HG03342 (cell line): ENCODE measurements at regions not wholly inside any gene's neighbourhood (a gene's known extent, or its start where the extent isn't known, plus 50 kb on each side); places are given as distances from the start of the nearest gene placed in this dataset.
"Not testable (repeated sequence)": the region's sequence is repeated elsewhere in the genome, so short reads cannot be mapped to it uniquely, and the experiment has no call there.

ENCODE experiments used
- ATAC-seq: cut with Tn5 transposase; IDR thresholded peaks from one replicate; pipeline ENCODE4 v1.9.1; 2021; ENCODE audit warnings: mild to moderate bottlenecking, moderate library complexity; ENCODE audit not compliant: unreplicated experiment

DNA sequence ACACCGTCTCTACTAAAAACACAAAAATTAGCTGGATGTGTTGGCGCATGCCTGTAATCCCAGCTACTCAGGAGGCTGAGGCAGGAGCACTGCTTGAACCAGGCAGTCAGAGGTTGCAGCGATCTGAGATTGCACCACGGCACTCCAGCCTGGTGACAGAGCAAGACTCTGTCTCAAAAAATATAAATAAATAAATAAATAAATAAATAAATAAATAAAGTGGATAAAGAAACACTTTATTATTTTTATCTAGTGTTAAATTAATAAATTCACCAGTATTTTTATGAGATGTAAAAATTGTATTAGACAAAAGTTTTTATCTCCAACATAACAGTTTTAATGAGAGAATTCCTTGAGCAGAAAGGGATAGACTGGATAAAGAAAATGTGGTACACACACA is 839.3 kb downstream of the DIAPH3 start:
- not testable (repeated sequence) for ATAC-seq

DNA sequence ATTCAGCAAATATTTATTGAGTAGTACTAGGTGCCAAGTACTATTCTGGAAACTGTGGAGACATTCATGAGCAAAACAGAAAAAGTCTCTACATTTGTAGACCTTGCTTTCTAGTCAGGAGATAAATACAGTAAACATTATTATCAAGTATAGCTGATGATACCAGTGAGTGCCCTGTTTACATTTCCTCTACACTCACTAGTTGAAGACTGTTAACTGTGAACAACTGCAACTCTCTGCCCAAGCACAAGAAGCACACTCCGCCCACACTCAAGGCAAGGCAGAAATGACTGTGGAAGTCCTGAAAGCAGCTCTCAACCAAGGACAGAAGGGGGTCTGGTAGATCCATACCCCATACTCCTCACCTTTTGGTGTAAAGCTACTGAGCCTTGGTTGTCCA is 837.0 kb downstream of the DIAPH3 start:
- no peak for ATAC-seq

DNA sequence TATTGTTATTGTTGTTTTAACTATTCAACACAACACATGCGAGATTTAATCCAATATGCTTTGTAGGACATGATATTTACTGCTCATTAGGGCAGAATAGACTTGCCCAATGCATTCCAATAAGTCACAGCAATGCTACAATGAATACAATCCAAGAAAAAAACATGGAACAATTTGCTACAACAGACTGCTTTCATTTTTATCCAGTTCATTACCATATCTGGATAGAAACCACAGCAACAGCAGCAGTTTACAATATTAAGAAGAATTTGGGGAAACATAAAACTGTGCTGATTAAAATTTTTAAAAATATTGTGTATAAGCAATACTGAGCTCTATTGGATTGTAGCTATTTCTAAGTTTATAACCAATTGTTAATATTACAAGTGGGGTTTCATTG is 833.0 kb downstream of the DIAPH3 start:
- no peak for ATAC-seq

DNA sequence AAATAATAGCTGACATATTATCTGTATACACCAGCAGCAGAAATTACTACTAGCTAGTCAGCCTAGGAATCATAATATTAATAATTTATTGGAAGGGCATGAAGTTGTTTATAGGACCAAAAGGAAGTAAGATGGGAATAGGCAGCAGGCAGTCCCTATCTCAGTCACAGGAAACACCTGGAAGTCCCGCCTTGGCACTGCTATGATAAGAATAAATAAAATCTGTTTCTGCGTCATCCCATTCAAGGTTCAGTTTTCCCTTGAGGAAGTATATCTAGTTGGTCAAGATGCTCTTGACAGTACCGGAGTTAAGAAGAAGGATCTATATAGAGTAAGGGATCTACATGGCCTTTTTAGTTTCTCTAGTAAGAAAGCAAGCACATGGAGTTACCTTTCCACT is 830.8 kb downstream of the DIAPH3 start:
- ATAC-seq = no peak

GRCh38 chr13:59337070-59337469 is 826.7 kb downstream of the DIAPH3 start:
- ATAC-seq = no peak

DNA sequence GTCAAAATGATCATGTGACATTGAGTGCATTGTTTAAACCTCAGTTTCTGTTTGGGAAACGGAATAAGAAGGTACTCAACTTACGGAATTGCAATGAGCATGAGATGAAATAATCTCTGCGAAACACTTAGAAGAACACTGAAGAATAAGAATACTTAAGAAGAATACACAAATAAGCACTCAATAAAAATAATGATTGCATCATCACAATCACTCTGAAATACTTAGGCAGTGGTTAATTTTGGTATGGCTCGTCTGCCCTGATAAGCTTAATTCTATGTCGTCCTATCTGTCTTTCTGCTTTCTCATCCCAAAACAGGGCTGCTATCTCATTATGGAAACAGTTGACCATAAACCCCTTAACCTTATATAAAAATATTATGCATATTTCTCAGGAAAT is 823.6 kb downstream of the DIAPH3 start:
- no peak for ATAC-seq

GRCh38 chr13:59340581-59340980 is 823.1 kb downstream of the DIAPH3 start:
- ATAC-seq = no peak

DNA sequence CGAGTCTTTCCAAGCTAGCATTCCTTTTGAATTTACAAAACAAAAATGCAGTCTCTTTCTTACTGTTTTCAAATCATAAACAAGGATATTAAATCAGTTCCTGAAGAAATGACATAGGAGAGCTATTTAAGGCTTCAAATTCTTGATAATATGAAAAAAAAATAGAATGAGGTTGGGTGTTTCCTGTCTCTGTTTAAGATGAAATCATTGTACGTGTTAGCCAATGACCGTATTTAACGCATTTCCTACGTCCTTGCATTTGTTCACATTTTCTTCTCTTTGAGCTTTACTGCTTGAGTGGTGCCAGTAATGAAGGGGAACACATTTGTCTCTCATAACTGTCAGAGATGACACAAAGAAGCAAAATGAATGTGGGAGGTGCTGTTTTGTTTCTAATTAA is 821.3 kb downstream of the DIAPH3 start:
- no peak for ATAC-seq

DNA sequence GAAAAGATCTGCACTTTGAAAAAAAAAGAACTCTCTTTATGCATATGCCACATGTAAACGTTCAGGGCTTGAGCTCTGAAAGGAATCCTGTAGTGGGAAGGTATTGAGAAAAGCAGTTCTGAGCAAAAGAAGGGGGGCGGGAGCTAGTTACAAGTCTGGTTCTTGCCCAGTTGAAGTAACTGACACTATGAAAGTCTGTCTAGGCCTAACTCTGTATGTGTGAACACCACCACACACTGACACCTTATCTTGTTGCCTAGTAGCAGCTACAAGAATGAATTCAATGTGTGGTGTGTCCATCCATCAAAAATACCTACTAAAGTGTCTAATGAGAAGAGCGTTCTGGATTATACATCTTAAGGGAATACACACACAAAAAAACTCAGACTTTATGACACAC is 820.6 kb downstream of the DIAPH3 start:
- no peak for ATAC-seq

DNA sequence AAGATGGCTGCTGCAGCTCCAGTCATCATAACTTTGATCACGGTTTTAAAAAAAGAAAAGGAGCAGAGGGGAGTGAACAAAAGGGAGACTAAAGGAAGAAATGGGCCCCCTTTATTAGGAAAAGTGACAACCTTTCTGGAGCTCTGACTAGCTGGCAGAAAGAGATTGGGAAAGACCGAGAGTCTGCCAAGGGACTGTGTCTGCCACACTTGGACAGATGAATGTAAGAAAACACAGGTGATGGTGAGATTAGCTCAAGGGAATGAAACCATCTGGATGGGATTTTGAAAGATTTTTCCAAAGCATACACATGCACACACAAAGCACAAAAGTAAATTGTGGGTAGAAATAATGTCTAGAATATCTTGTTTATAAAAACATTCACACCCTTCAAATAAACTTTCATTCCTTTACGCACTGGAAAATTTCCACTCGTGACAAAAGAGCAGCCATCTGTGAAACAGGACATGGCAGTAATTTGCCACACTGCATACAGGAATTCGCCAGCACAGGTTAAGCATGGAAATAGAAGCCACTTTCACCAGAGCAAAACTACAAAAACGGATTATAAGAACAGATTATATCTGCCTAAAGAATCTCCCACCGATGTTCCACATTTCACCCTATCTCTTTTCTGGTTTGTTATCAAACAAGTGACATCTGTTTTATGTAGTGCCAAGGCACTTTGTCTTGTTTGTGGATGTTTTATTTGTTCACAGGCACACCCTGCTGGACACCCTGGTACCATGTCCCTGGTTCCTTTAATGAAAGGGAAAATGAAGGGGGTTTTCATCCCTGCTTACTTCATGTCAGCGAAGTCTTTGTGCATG is 819.5 kb downstream of the DIAPH3 start:
- no peak for ATAC-seq

DNA sequence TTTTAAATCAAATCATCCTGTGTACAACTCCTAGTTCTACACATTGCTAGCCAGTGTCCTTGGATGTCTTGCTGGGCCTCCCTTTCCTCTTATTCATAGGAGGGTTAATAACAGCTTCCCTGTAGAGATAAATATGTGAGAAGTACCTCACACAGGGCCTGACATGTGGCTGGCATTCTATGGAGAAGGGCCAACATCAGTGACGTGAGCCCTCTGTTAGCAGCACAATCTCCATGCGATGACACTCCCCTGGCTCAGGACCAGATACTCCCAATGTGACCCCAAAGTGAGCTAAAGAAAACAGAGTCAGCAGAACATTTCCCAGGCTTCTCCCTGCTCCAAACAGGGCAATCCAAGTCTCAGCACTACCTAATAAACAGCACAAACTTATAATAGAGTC is 818.4 kb downstream of the DIAPH3 start:
- ATAC-seq = no peak

DNA sequence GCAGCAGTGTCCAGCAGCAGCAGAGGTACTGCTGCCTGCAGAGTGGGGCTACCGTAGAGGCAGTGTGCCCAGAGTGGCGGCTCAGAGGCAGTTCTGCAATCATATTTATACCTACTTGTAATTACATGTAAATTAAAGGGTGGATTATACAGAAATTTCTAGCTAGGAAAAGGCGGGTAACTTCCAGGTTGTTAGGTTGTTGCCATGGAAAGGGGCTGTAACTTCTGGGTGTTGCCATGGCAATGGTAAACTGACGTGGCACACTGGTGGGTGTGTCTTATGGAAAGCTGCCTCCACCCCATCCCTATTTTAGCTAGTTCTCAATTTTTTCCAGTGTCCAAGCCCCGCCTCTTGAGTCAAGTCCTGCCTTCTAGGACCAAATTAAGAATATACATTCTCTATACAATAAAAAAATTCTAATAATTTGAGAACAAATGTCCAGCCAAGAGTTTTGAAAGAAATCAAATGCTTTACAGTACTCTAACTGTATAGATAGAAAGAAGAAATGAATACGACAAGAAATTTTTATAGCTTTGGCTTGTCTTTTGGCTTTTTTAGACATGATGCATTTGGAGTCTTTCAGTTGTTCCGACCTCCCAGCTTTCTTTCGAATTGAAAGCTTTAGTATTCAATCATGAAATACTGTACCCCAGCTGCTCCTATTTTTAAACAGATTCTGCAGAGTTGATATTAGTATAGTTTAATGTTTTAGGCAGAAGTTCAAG is 816.6 kb downstream of the DIAPH3 start:
- ATAC-seq = no peak

DNA sequence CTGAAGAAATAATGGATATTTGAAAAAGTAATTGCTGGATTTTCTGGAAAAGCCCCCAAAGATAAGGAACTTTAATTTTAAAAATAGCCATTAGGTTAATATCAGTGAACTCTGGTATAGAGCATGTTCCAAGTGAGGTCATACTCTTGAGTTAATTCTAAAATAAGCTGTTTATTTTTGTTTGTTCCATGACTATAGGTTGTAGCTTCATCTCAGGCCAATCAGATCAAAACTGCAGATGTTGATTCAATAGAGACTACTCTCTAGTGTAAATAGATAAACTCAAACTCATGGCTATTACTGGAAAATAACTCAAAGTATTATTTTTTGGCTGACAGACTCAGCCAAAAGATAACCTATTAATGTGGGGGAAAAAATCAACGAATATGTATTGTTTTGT is 815.1 kb downstream of the DIAPH3 start:
- no peak for ATAC-seq

DNA sequence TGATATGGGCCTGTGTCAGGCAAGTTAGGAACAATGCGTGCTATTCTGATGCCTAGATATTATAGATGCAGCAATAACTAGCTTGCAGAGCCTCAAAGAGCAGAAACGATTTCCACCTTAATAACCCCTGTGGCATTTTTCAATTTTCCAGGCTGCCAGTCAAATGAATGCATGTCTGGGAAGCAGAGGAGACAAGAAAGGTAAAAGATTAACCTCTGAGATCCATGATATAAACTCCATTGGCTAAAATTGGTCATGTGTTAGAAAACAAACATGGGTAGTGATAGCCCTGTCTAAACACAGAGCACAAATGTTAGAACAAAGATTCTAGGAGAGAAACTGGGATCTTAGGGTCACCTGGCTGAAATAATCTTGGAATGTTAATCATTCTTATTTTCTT is 811.1 kb downstream of the DIAPH3 start:
- ATAC-seq = no peak

DNA sequence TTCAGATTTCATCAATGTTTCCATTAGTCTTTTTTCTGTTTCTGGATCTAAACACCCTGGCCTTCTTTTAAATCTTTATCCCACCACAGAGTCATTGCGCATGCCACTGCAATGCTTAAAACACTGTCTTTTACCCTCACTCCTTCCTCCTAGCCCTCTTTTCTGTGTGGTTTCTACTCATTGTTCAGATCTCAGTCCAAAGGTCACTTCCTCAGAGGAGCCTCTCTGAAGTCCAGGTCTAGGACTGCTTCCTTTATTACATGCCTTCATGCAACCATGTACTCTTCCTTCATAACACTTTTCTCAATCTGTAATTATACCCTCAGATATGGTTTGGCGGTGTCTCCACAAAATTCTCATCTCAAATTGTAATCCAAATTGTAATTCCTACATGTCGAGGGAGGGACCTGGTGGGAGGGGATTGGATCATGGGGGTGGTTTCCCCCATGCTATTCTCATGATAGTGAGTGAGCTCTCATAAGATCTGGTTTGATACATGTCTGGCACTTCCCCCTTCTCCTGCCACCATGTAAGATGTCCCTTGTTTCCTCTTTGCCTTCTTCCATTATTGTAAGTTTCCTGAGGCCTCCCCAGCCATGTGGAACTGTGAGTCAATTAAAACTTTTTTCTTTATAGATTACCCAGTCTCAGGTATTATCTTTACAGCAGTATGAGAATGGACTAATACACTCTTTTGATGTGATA is 808.9 kb downstream of the DIAPH3 start:
- peak; percentile 72 for ATAC-seq

- no peak for ATAC-seq
Observed at GRCh38 chr13:59356607-59357006, 807.1 kb downstream of the DIAPH3 start.

DNA sequence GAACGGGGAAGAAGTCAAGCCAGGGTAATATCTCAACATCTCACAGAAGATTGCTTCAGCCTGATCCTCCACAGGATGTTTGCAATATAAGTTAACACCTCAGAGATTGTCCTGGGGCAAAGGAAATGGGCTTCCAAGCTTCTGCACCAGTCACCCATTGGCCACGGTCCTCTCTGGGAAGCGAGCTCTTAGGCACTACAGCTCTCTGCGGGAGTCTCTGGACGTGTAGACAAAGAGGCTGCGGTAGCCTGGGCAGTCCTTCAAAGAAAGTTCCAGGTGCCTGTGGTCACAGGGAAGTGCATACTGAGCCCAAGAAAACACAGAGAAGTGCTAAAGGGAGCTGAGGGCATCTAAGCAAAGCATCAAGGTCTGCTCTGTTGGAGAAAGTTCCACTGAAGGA is 805.7 kb downstream of the DIAPH3 start:
- no peak for ATAC-seq

DNA sequence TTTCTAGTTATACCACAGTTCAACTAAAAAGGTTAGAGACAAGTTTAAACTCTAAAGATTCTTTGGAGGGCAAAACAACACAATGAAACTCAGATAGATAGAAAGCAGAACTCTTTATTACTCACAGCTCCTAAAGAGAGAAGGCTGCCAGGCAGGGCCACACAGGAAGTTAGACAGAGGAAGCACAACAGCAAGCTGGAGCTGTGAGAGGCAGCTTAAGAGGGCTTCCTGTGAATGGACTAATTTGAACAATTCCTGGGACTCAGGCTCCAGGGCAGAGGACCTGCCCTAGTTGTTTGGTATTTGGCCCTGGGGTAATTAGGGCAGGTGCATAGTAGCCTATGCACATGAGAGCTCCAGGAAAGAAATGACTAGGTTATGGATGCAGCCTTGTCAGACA is 803.6 kb downstream of the DIAPH3 start:
- peak; percentile 58 for ATAC-seq

DNA sequence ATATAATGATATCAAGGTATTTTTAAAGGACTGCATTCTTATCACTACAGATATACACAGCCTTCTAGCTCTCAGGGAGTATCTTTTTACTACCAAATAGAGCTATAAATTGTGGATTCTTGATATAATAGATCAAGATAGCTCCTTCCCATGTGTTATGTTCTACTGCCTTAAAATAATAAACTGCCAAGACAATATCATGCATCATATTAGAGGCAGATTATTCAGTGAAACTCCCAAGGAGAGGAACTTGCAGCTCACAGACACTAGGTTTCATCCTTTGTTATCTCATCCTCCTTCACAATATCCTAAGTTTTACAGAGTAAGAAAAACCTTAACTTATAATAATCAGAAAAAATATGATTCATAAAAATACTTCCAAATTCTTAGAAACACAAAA is 802.8 kb downstream of the DIAPH3 start:
- no peak for ATAC-seq

DNA sequence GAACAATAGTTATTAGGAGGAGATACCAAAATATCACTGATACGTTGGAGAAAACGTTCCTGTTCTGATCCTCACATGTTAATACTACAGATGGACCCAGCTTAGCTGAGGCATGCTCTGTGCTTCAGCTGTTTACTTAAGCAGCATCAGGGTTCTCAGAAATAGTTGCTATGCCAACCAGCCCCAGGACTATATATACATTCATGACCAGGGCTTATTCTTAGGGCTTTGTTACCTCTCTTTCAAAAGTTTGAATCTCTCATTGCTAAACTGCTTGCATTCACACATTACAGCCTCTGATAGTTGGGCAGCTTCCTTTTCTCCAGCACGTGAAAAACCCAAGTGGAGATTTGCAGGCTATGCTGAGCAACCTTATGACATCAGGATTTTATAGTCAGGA is 800.4 kb downstream of the DIAPH3 start:
- no peak for ATAC-seq

- no peak for ATAC-seq
Observed at GRCh38 chr13:59363947-59364346, 799.8 kb downstream of the DIAPH3 start.

DNA sequence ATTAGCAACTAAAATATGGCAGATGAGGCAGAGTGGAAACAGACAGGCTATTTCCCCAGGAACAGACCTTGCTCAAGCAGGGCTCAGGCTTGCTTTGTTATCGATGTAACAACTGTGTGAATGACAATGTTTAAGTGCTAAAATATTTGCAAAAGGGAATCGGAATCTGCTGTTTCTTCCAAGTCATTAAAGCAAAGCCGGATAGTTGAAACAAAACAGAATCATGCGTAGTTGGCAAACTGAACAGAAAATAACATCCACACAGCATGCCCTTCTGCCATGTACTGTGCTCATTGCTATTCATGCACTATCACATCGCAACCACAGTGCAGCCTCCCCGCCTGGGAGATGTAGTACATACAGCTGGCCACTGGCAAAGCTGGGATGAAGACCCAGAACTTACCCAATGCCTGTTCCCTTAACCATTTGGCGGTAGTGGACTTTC is 799.1 kb downstream of the DIAPH3 start:
- no peak for ATAC-seq
